Psoas muscle (tissue), 7 donors: ENCODE measurements at regions not wholly inside any gene's neighbourhood (a gene's known extent, or its start where the extent isn't known, plus 50 kb on each side); places are given as distances from the start of the nearest gene placed in this dataset.

Experiments
- ATAC-seq, 4 donors: fragments of 200-7000 bp; cut with Tn5 transposase; one replicate each; pipeline ENCODE4 v1.9.1; 2020; ENCODE audit warnings: moderate library complexity in 3 of 4, mild to moderate bottlenecking in 2 of 4
- DNase-seq, 2 donors: peaks; one replicate each; pipeline ENCODE4 v3.0.0-alpha.2; 2020
- H3K27ac ChIP-seq: fragments of 200-600 bp; one replicate; pipeline ENCODE4 v1.8.0; 2022
- H3K27me3 ChIP-seq, 3 donors: fragments of 200-600 bp in 1 of 3; one replicate each; pipeline versions ENCODE4 v1.6.1 to v1.8.0; 2013 to 2022; ENCODE audit warnings: low read length in 2 of 3, mild to moderate bottlenecking in 2 of 3, moderate library complexity in 1 of 3; ENCODE audit not compliant: insufficient read depth in 3 of 3
- H3K36me3 ChIP-seq, 2 donors: fragments of 200-600 bp in 1 of 2; one replicate each; pipeline versions ENCODE4 v1.6.1 to v1.8.0; 2013 to 2022; ENCODE audit warnings: low read depth in 1 of 2, mild to moderate bottlenecking in 1 of 2, moderate library complexity in 1 of 2; ENCODE audit not compliant: insufficient read depth in 1 of 2
- H3K4me1 ChIP-seq: fragments of 200-600 bp; one replicate; pipeline ENCODE4 v1.8.0; 2022
- H3K4me3 ChIP-seq: fragments of 200-600 bp; one replicate; pipeline ENCODE4 v1.8.0; 2022; ENCODE audit warnings: mild to moderate bottlenecking
- H3K9me3 ChIP-seq: fragments of 200-600 bp; one replicate; pipeline ENCODE4 v1.8.0; 2022
- WGBS, 3 donors: extraction: QIAGEN DNeasy Blood & Tissue Kit; methylation state at CpG; one replicate each; pipeline versions ENCODE4 v1.1.6 to v1.1.7; 2013; 5-methylcytosine and 5-hydroxymethylcytosine counted together
- intact Hi-C, 2 donors: fragments of 100-400 bp; cut with DNase I; formaldehyde crosslinking; loops; one replicate each; pipeline versions ENCODE4 v1.11.0 to v1.14.2; 2022
- TF ChIP-seq, protein P1 (sequence below): fragments of 200-600 bp; IDR thresholded peaks from one replicate; pipeline ENCODE4 v1.8.0; 2022; ENCODE audit warnings: antibody characterized with exemption
- donor health status: healthy with polysubstance abuse.
- donor health status: DM: no; HTN: no; CAD: no; lungs with moderate emphysema.
- donor health status: Bipolar disorder and iron deficiency.
- donor health status: healthy.
- donor health status: DM: yes; HTN: yes; CAD: no.
- donor health status: DM: no; HTN: no; CAD: no.
- donor health status: DM: yes; HTN: yes; CAD: no.

DNA sequence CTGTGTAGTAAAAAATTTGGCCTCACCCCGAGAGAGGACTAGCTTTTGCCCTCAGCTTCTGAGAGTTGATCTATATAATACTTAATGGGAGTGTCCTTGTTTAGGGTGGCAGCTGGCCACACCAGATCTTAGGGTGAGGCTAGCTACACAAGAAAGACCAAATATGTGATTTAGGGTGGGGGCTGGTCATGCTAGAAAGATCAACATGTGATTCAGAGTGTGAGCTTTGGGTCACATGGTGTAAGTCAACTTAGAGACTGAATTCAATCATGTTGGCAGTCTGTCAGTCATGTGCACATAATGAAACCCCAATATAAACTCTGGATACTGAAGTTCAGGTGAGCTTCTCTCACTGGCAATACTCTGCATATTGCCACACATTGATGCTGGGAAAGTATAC, 120.7 kb upstream of the DAZL start:
- 0 to 63% (median 0%) methylated on average over 1 of the region's 1 CpG for WGBS, 3 donors
- no peak overlapping the region for H3K27ac ChIP-seq
- no peaks in the 10 kb centered on the region for H3K27me3 ChIP-seq
- no peak overlapping the region for H3K4me3 ChIP-seq
- H3K36me3 ChIP-seq = no peaks in the 10 kb centered on the region
- intact Hi-C loops = no loop called here
- TF ChIP-seq, protein P1, sequence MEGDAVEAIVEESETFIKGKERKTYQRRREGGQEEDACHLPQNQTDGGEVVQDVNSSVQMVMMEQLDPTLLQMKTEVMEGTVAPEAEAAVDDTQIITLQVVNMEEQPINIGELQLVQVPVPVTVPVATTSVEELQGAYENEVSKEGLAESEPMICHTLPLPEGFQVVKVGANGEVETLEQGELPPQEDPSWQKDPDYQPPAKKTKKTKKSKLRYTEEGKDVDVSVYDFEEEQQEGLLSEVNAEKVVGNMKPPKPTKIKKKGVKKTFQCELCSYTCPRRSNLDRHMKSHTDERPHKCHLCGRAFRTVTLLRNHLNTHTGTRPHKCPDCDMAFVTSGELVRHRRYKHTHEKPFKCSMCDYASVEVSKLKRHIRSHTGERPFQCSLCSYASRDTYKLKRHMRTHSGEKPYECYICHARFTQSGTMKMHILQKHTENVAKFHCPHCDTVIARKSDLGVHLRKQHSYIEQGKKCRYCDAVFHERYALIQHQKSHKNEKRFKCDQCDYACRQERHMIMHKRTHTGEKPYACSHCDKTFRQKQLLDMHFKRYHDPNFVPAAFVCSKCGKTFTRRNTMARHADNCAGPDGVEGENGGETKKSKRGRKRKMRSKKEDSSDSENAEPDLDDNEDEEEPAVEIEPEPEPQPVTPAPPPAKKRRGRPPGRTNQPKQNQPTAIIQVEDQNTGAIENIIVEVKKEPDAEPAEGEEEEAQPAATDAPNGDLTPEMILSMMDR = no peak
- DNase-seq (no peak), ATAC-seq (no peak)
- H3K4me1 ChIP-seq = peaks cover 8% of the 10 kb centered on the region
- H3K9me3 ChIP-seq = peaks cover 3% of the 10 kb centered on the region

DNA sequence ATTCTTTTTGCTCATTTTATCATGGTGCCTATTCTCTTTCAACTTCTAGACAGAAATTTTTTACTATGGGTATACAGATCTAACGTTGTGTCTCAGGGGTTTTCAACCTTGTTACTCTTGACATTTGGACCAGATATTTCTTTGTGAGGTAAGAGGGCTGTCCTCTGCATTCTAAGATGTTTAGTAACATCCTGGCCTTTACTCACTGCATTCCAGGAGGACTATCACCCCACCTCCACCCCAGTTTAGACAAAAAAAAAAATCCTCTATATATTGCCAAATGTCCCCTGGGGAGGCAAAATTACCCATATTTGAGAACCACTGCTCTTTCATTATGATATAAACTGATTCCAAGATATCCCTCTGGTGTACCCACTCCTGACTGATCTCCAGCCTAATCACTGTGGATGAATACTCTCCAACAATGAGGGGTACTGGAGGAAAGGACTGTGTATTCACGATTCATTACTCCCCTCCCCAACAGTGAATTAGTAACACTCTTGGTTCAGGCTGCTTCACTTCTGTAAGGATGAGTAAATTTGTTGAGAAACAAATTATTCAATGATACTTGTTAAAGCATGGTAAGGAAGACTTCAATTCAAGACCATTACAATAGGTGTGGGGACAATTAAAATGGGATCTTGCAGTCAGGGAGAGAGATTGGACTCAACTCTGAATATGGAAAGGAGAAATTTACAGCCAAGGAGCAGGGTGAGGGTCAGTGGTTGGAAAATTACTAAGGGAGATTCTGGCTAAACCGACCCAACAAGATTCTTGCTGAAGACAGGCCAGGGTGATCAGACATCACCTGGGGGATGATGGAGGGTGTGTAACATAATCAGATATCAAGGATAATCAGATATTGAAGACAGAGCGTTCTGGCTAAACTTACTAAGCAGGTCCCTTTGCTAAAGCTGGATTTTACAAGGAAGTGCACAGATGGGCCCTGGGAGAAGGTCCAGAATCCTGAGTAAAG, 123.8 kb upstream of the DAZL start:
- no peak overlapping the region for H3K4me3 ChIP-seq
- H3K36me3 ChIP-seq = no peaks in the 10 kb centered on the region
- intact Hi-C loops = no loop called here
- no peaks in the 10 kb centered on the region for H3K27me3 ChIP-seq
- DNase-seq (no peak), ATAC-seq (no peak)
- 67 to 80% (median 71%) methylated on average over 4 of the region's 4 CpGs for WGBS, 3 donors
- peaks cover 8% of the 10 kb centered on the region for H3K4me1 ChIP-seq
- TF ChIP-seq, protein P1 = no peak
- H3K27ac ChIP-seq = no peak overlapping the region
- peaks cover 10% of the 10 kb centered on the region for H3K9me3 ChIP-seq

DNA sequence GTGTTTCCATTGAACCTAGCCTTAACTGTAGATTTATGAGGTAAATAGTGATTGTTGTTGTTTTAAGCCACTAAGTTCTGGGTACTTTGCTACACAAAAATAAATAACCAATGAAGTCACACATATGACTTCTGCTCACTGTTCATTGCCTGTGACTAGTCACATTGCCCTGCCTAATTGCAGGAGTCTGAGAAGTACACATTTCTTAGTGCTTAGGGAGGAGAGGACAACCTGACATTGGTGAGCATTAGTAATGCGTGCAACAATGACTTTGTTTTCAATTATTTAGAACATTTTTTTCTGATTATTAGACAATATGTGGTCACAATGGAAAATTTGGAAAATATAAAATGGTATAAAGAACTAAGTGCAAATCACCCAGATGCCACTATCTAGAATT, 133.2 kb upstream of the DAZL start:
- intact Hi-C loops = no loop called here
- ATAC-seq = no peak

DNA sequence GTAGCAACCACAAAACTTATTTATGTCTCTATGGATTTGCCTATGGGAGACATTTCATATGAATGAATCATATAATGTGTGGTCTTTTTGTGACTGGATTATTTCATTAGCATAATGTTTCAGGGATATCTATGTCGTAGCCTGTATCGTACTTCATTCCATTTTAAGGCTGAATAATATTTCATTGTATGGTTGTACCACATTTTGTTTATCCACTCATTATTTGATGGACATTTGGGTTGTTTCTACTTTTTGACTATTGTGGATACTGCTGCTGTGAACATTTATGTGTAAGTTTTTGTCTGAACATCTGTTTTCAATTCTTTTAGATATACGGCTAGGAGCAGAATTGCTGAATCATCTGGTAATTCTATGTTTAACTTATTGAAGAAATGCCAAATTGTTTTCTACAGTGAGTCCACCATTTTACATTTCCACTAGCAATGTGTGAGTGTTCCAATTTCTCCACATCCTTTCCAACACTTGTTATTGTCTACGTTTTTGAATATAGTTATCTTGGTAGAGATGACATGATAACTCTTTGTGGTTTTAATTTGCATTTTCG, 134.4 kb upstream of the DAZL start:
- intact Hi-C loops = no loop called here
- no peak overlapping the region for H3K4me3 ChIP-seq
- no peak for ATAC-seq
- H3K27ac ChIP-seq = no peak overlapping the region
- H3K9me3 ChIP-seq = peaks cover 4% of the 10 kb centered on the region
- H3K4me1 ChIP-seq = peaks cover 13% of the 10 kb centered on the region
- TF ChIP-seq, protein P1 = no peak
- no peaks in the 10 kb centered on the region for H3K27me3 ChIP-seq
- no peaks in the 10 kb centered on the region for H3K36me3 ChIP-seq
- 66 to 80% (median 71%) methylated on average over 5 of the region's 5 CpGs for WGBS, 3 donors
- no peak for DNase-seq

More for the DNA sequence above, 133.2 kb upstream of the DAZL start:
- Histone ChIP-seq H3K4me3 (no peak overlapping the region), H3K36me3 (no peaks in the 10 kb centered on the region), H3K4me1 (peaks cover 13% of the 10 kb centered on the region), H3K9me3 (peaks cover 5% of the 10 kb centered on the region), H3K27ac (no peak overlapping the region), H3K27me3 (no peaks in the 10 kb centered on the region)
- TF ChIP-seq, protein P1 = no peak
- WGBS, 3 donors = 90 to 96% (median 91%) methylated on average over 1 of the region's 1 CpG
- DNase-seq = no peak
